ENCODE measurements at regions not wholly inside any gene's neighbourhood (a gene's known extent, or its start where the extent isn't known, plus 50 kb on each side); places are given as distances from the start of the nearest gene placed in this dataset.

- ChIA-PET POLR2A (ENCODE audit: unreplicated experiment) (interaction anchor here (0.6 kb wide), 1 partner anchor 130 kb away, joined by 4 read pairs; no protein-coding TSS in a partner anchor), CTCF (no interaction called here)
- Histone ChIP-seq H3K9me3 (ENCODE audit: insufficient read depth, low read depth) (no peaks in the 10 kb centered on the region), H3K79me2 (ENCODE audit: low read depth) (peaks cover 50% of the 10 kb centered on the region), H3F3A (ENCODE audit: insufficient read depth, low read depth) (peaks cover 81% of the 10 kb centered on the region), H3K4me3 (peak overlapping the region; percentile 49), H3K9me2 (ENCODE audit: insufficient read depth) (no peaks in the 10 kb centered on the region), H3K27ac (peak overlapping the region; percentile 99), H3K27me3 (ENCODE audit: insufficient read depth, low read depth) (no peaks in the 10 kb centered on the region), H3K4me2 (peak overlapping the region; percentile 76), H2AFZ (no peak overlapping the region), H3K4me1 (replicated peaks; ENCODE audit: insufficient read depth) (peaks cover 100% of the 10 kb centered on the region), H4K20me1 (ENCODE audit: insufficient read depth) (no peaks in the 10 kb centered on the region), H3K36me3 (ENCODE audit: low read depth) (no peaks in the 10 kb centered on the region)
- BruUV-seq (replicated peaks), result TSS peak; percentile 38
- no peak for TF ChIP-seq CTCF (conservative IDR thresholded peaks at IDR 0.05)
- no peak for TF ChIP-seq EZH2 (IDR thresholded peaks at IDR 0.05; ENCODE audit: low read depth)
- intact Hi-C loops (cut with micrococcal nuclease; ENCODE audit: unreplicated experiment), result no loop called here
- DNase-seq, result peak; percentile 78 to 86
Observed at GRCh38 chr20:50246367-50247195, 56.0 kb downstream of the CEBPB start.

DNA sequence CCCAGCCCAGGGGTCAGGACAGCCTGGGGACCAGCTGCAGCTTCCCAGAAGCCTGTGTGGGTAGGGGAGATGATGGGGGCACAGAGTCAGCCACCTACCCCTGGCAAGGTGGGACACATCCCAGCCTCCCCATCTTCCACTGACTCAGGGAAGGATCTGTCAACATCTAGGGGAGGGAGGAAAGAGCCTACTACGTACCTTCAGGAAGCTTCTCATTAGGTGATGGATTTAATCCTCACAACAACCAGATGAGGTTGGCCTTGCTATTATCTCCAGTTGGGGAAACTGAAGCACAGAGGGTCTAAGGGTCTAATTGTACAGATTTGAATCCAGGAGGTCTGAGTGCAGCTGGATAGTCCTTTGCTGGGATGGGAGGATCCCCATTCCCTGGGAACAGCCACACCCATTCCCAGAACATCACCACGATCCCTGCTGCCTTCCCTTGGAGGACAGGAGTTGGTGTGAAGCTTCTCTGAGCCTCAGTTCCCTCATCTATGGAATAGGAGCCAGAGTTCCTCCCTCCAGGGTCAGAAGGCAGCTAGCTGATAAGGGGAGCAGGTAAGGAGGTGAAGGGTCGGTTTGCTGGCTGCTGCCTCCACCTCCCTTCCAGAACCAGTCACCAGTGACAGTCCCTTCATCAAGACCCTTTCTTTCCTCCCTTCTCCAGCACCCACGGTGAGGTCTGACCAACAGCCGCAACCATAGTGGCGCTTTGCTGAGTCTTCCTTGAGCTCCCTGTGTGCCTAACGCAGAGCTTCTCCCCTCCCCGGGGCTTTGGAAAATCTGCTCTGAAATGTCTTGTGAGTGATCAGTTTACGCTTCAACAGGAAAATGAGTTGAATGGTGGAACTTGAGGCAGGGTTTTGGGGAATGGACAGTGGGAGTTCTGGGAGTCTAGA lies 56.8 kb downstream of the CEBPB start:
- CTCF ChIA-PET, result interaction anchor here (0.6 to 0.7 kb wide), 2 partner anchors 47 to 217 kb away, joined by 3 read pairs; no protein-coding TSS in a partner anchor
- peaks cover 50% of the 10 kb centered on the region for H3K79me2 ChIP-seq (ENCODE audit: low read depth)
- no peaks in the 10 kb centered on the region for H3K9me3 ChIP-seq (ENCODE audit: insufficient read depth, low read depth)
- intact Hi-C loops (cut with micrococcal nuclease; ENCODE audit: unreplicated experiment), result no loop called here
- no peaks in the 10 kb centered on the region for H3K9me2 ChIP-seq (ENCODE audit: insufficient read depth)
- peak overlapping the region; percentile 49; the same call in 1 of the 2 replicates for H3K4me3 ChIP-seq
- no peak for DNase-seq
- H3K4me1 ChIP-seq (replicated peaks; ENCODE audit: insufficient read depth), result peaks cover 100% of the 10 kb centered on the region
- no peaks in the 10 kb centered on the region for H4K20me1 ChIP-seq (ENCODE audit: insufficient read depth)
- peak overlapping the region; percentile 99 for H3K27ac ChIP-seq
- POLR2A ChIA-PET (ENCODE audit: unreplicated experiment), result interaction anchor here (0.6 to 0.7 kb wide), 3 partner anchors 10 to 131 kb away, joined by 3 to 5 read pairs (median 4); no protein-coding TSS in a partner anchor
- peaks cover 87% of the 10 kb centered on the region for H3F3A ChIP-seq (ENCODE audit: insufficient read depth, low read depth)
- H2AFZ ChIP-seq, result no peak overlapping the region
- TSS peak; percentile 51 for BruUV-seq (replicated peaks)
- no peaks in the 10 kb centered on the region for H3K36me3 ChIP-seq (ENCODE audit: low read depth)
- TF ChIP-seq EZH2 (IDR thresholded peaks at IDR 0.05; ENCODE audit: low read depth) (no peak), CTCF (conservative IDR thresholded peaks at IDR 0.05) (no peak)
- H3K4me2 ChIP-seq, result peak overlapping the region; percentile 76
- H3K27me3 ChIP-seq (ENCODE audit: insufficient read depth, low read depth), result no peaks in the 10 kb centered on the region

GRCh38 chr20:50248104-50248641 lies 57.5 kb downstream of the CEBPB start:
- ChIA-PET POLR2A (ENCODE audit: unreplicated experiment) (interaction anchor here (0.5 to 0.6 kb wide), 4 partner anchors 12 to 312 kb away, joined by 3 read pairs; partner anchors contain the start of gene RNF114), CTCF (interaction anchor here (0.7 kb wide), 1 partner anchor 216 kb away, joined by 3 read pairs; no protein-coding TSS in a partner anchor)
- H3K4me2 ChIP-seq, result peak overlapping the region; percentile 76
- peaks cover 95% of the 10 kb centered on the region for H3F3A ChIP-seq (ENCODE audit: insufficient read depth, low read depth)
- peak; percentile 65 to 88 for DNase-seq
- intact Hi-C loops (cut with micrococcal nuclease; ENCODE audit: unreplicated experiment), result no loop called here
- H3K9me3 ChIP-seq (ENCODE audit: insufficient read depth, low read depth), result no peaks in the 10 kb centered on the region
- peaks cover 50% of the 10 kb centered on the region for H3K79me2 ChIP-seq (ENCODE audit: low read depth)
- no peaks in the 10 kb centered on the region for H3K36me3 ChIP-seq (ENCODE audit: low read depth)
- TF ChIP-seq CTCF (conservative IDR thresholded peaks at IDR 0.05), result no peak
- TF ChIP-seq EZH2 (IDR thresholded peaks at IDR 0.05; ENCODE audit: low read depth), result no peak
- H3K4me1 ChIP-seq (replicated peaks; ENCODE audit: insufficient read depth), result peaks cover 100% of the 10 kb centered on the region
- no TSS peak for BruUV-seq (replicated peaks)
- H4K20me1 ChIP-seq (ENCODE audit: insufficient read depth), result no peaks in the 10 kb centered on the region
- no peaks in the 10 kb centered on the region for H3K27me3 ChIP-seq (ENCODE audit: insufficient read depth, low read depth)
- no peaks in the 10 kb centered on the region for H3K9me2 ChIP-seq (ENCODE audit: insufficient read depth)
- 0 out of 2 replicates have a peak overlapping the region, but pooled peaks have one; percentile 6 for H2AFZ ChIP-seq
- H3K27ac ChIP-seq, result peak overlapping the region; percentile 99
- H3K4me3 ChIP-seq, result peak overlapping the region; percentile 49; the same call in 1 of the 2 replicates

Measured in PC-9 (cell line).